22Rv1 (cell line): ENCODE measurements at regions not wholly inside any gene's neighbourhood (a gene's known extent, or its start where the extent isn't known, plus 50 kb on each side); places are given as distances from the start of the nearest gene placed in this dataset.

Experiments
- CTCF ChIP-seq: fragments of 450-650 bp; IDR thresholded peaks from 2 replicates; pipeline ENCODE4 v1.5.1; 2017; ENCODE audit warnings: mild to moderate bottlenecking
- ZFX ChIP-seq: fragments of 450-650 bp; IDR thresholded peaks from 2 replicates; pipeline ENCODE4 v1.6.1; 2017; ENCODE audit warnings: antibody characterized with exemption, borderline replicate concordance

- TF ChIP-seq CTCF (no peak), ZFX (no peak)
Measured at GRCh38 chr5:103927739-103928138, 365.1 kb upstream of the NUDT12 start.
